MM.1S (cell line): ENCODE measurements at regions not wholly inside any gene's neighbourhood (a gene's known extent, or its start where the extent isn't known, plus 50 kb on each side); places are given as distances from the start of the nearest gene placed in this dataset.

Source experiments
- DNase-seq: peaks from one replicate; pipeline ENCODE4 v3.0.0-alpha.2; 2015
- H2AFZ ChIP-seq: fragments of 300-600 bp; sonication (generic); 2 replicates; pipeline ENCODE4 v1.6.0; 2016; ENCODE audit warnings: antibody characterized with exemption, low read length
- H3F3A ChIP-seq: fragments of 300-600 bp; sonication (generic); 2 replicates; pipeline ENCODE4 v1.6.1; 2016; ENCODE audit warnings: mild to moderate bottlenecking, antibody characterized with exemption, low read length, moderate library complexity, mixed read lengths; ENCODE audit not compliant: insufficient read depth
- H3K27ac ChIP-seq: fragments of 300-600 bp; sonication (generic); 2 replicates; pipeline ENCODE4 v1.5.1; 2016; ENCODE audit warnings: mild to moderate bottlenecking, low read length
- H3K27me3 ChIP-seq: fragments of 300-600 bp; sonication (generic); replicated peaks from 2 replicates; pipeline ENCODE4 v1.6.0; 2016; ENCODE audit warnings: low read length; ENCODE audit not compliant: insufficient read depth
- H3K36me3 ChIP-seq: fragments of 300-600 bp; sonication (generic); replicated peaks from 2 replicates; pipeline ENCODE4 v1.6.1; 2016; ENCODE audit warnings: mild to moderate bottlenecking, low read length, mixed read lengths; ENCODE audit not compliant: insufficient read depth
- H3K4me1 ChIP-seq: fragments of 300-600 bp; sonication (generic); 2 replicates; pipeline ENCODE4 v1.6.1; 2016; ENCODE audit warnings: low read length, mixed read lengths
- H3K4me2 ChIP-seq: fragments of 300-600 bp; sonication (generic); 2 replicates; pipeline ENCODE4 v1.6.0; 2016; ENCODE audit warnings: low read depth, low read length
- H3K4me3 ChIP-seq: fragments of 300-600 bp; sonication (generic); 2 replicates; pipeline ENCODE4 v1.5.1; 2016; ENCODE audit warnings: low read length, mixed read lengths
- H3K79me2 ChIP-seq: fragments of 300-600 bp; sonication (generic); 2 replicates; pipeline ENCODE4 v1.6.1; 2016; ENCODE audit warnings: mixed run types, low read length, mixed read lengths
- H3K9ac ChIP-seq: fragments of 300-600 bp; sonication (generic); 2 replicates; pipeline ENCODE4 v1.6.1; 2016; ENCODE audit warnings: low read length, mixed read lengths
- H3K9me2 ChIP-seq: fragments of 300-600 bp; sonication (generic); replicated peaks from 2 replicates; pipeline ENCODE4 v1.6.1; 2016; ENCODE audit warnings: mild to moderate bottlenecking, low read length, mixed read lengths; ENCODE audit not compliant: insufficient read depth
- H3K9me3 ChIP-seq: fragments of 300-600 bp; sonication (generic); replicated peaks from 2 replicates; pipeline ENCODE4 v1.6.1; 2016; ENCODE audit warnings: mild to moderate bottlenecking, low read length, mixed read lengths; ENCODE audit not compliant: insufficient read depth
- H4K20me1 ChIP-seq: fragments of 300-600 bp; sonication (generic); 2 replicates; pipeline ENCODE4 v1.6.1; 2016; ENCODE audit warnings: mild to moderate bottlenecking, low read length, moderate library complexity, mixed read lengths; ENCODE audit not compliant: insufficient read depth
- CTCF ChIP-seq: fragments of 300-600 bp; sonication (generic); IDR thresholded peaks from 2 replicates; pipeline ENCODE4 v1.5.1; 2016; ENCODE audit warnings: antibody characterized with exemption, low read length, mixed read lengths
- EZH2 ChIP-seq: fragments of 300-600 bp; sonication (generic); optimal IDR thresholded peaks from 2 replicates; pipeline ENCODE3; 2017; ENCODE audit warnings: low read depth, mild to moderate bottlenecking, antibody characterized with exemption, low read length, mixed read lengths
- EZH2phosphoT487 ChIP-seq: fragments of 300-600 bp; sonication (generic); IDR thresholded peaks from 2 replicates; pipeline ENCODE4 v1.6.1; 2018; ENCODE audit warnings: antibody characterized with exemption, low read length

- Histone ChIP-seq H3F3A (no peaks in the 10 kb centered on the region), H3K27ac (no peak overlapping the region), H3K4me3 (no peak overlapping the region), H2AFZ (no peak overlapping the region), H3K4me1 (no peaks in the 10 kb centered on the region), H3K9ac (no peak overlapping the region), H3K9me3 (no peaks in the 10 kb centered on the region), H3K27me3 (no peaks in the 10 kb centered on the region), H4K20me1 (no peaks in the 10 kb centered on the region), H3K9me2 (no peaks in the 10 kb centered on the region), H3K36me3 (no peaks in the 10 kb centered on the region), H3K79me2 (no peaks in the 10 kb centered on the region), H3K4me2 (no peak overlapping the region)
- DNase-seq = peak; percentile 9
- TF ChIP-seq EZH2phosphoT487 (no peak), CTCF (peak; percentile 38), EZH2 (no peak)
These were observed 225.3 kb upstream of the FAM83B start for GRCh38 chr6:54621285-54621684.

- no peak for TF ChIP-seq EZH2
- no peak for TF ChIP-seq EZH2phosphoT487
- TF ChIP-seq CTCF = no peak
- Histone ChIP-seq H4K20me1 (no peaks in the 10 kb centered on the region), H2AFZ (no peak overlapping the region), H3F3A (no peaks in the 10 kb centered on the region), H3K9me2 (no peaks in the 10 kb centered on the region), H3K27ac (no peak overlapping the region), H3K9ac (no peak overlapping the region), H3K4me1 (no peaks in the 10 kb centered on the region), H3K4me2 (no peak overlapping the region), H3K9me3 (no peaks in the 10 kb centered on the region), H3K4me3 (no peak overlapping the region), H3K36me3 (no peaks in the 10 kb centered on the region), H3K79me2 (no peaks in the 10 kb centered on the region), H3K27me3 (no peaks in the 10 kb centered on the region)
- no peak for DNase-seq
These were observed 222.4 kb upstream of the FAM83B start for GRCh38 chr6:54624216-54624615.

GRCh38 chr6:54624779-54625178 lies 221.8 kb upstream of the FAM83B start:
- Histone ChIP-seq H3K9me3 (no peaks in the 10 kb centered on the region), H3F3A (no peaks in the 10 kb centered on the region), H3K4me2 (no peak overlapping the region), H3K4me1 (no peaks in the 10 kb centered on the region), H3K27me3 (no peaks in the 10 kb centered on the region), H4K20me1 (no peaks in the 10 kb centered on the region), H3K36me3 (no peaks in the 10 kb centered on the region), H3K27ac (no peak overlapping the region), H3K9me2 (no peaks in the 10 kb centered on the region), H3K4me3 (no peak overlapping the region), H3K79me2 (no peaks in the 10 kb centered on the region), H2AFZ (no peak overlapping the region), H3K9ac (no peak overlapping the region)
- no peak for DNase-seq
- TF ChIP-seq EZH2 (no peak), CTCF (no peak)
